IMR-90 (cell line): ENCODE measurements at regions not wholly inside any gene's neighbourhood (a gene's known extent, or its start where the extent isn't known, plus 50 kb on each side); places are given as distances from the start of the nearest gene placed in this dataset.
"Not testable (repeated sequence)": the region's sequence is repeated elsewhere in the genome, so short reads cannot be mapped to it uniquely, and the experiment has no call there.

Source experiments
- ATAC-seq: fragments of 200-7000 bp; cut with Tn5 transposase; 2 replicates; pipeline ENCODE4 v1.9.1; 2020; ENCODE audit warnings: low read depth, mild to moderate bottlenecking, moderate library complexity
- BruUV-seq: library from RNA; stranded (reverse); fragments of 400-500 nt; replicated peaks from 2 replicates; lab custom pipeline; 2021; lab: Mats Ljungman, UMichigan
- CTCF ChIA-PET: fragments of 300-600 bp; formaldehyde crosslinking; extraction: SDS; loops from one replicate; lab custom pipeline; 2021; ENCODE audit warnings: antibody characterized with exemption; lab: Yijun Ruan, JAX
- POLR2A ChIA-PET: fragments of 300-600 bp; sonication (Branson Sonifier 250); formaldehyde crosslinking; loops from one replicate; lab custom pipeline; 2022; ENCODE audit warnings: antibody characterized with exemption; ENCODE audit not compliant: unreplicated experiment; lab: Charles Lee
- DNase-seq: peaks from one replicate; pipeline ENCODE4 v3.0.0; 2013
- H2AFZ ChIP-seq: replicated peaks from 2 replicates; pipeline ENCODE3; 2013; ENCODE audit warnings: low read length, mild to moderate bottlenecking; ENCODE audit not compliant: poor library complexity
- H2AK5ac ChIP-seq: 2 replicates; pipeline ENCODE4 v1.6.1; 2013; ENCODE audit warnings: low read depth, low read length, inconsistent platforms
- H2AK9ac ChIP-seq: replicated peaks from 2 replicates; pipeline ENCODE3; 2013; ENCODE audit warnings: mild to moderate bottlenecking, low read depth, low read length, moderate library complexity; ENCODE audit not compliant: poor library complexity
- H2BK120ac ChIP-seq: 2 replicates; pipeline ENCODE4 v1.6.1; 2013; ENCODE audit warnings: low read depth, low read length, inconsistent platforms
- H2BK15ac ChIP-seq: 3 replicates; pipeline ENCODE4 v1.6.1; 2013; ENCODE audit warnings: low read depth, low read length, inconsistent platforms
- H2BK20ac ChIP-seq: 2 replicates; pipeline ENCODE4 v1.6.1; 2013; ENCODE audit warnings: low read depth, mild to moderate bottlenecking, inconsistent platforms, low read length, moderate library complexity
- H2BK5ac ChIP-seq: 2 replicates; pipeline ENCODE4 v1.6.1; 2013; ENCODE audit warnings: mild to moderate bottlenecking, low read depth, low read length, inconsistent platforms; ENCODE audit not compliant: poor library complexity, severe bottlenecking
- H3K14ac ChIP-seq: replicated peaks from 2 replicates; pipeline ENCODE4 v1.6.1; 2013; ENCODE audit warnings: low read depth, low read length, inconsistent platforms
- H3K18ac ChIP-seq: 2 replicates; pipeline ENCODE4 v1.6.1; 2013; ENCODE audit warnings: low read depth, low read length, control low read depth
- H3K23ac ChIP-seq: 2 replicates; pipeline ENCODE4 v1.6.1; 2013; ENCODE audit warnings: low read depth, low read length, inconsistent platforms
- H3K27ac ChIP-seq: 2 replicates; pipeline ENCODE4 v1.5.1; 2013; ENCODE audit warnings: mild to moderate bottlenecking, control low read depth, low read length; ENCODE audit not compliant: insufficient read depth
- H3K27me3 ChIP-seq: 2 replicates; pipeline ENCODE4 v1.6.1; 2013; ENCODE audit warnings: low read length; ENCODE audit not compliant: control insufficient read depth, insufficient read depth
- H3K36me3 ChIP-seq: 2 replicates; pipeline ENCODE4 v1.6.1; 2013; ENCODE audit warnings: low read length, mixed read lengths; ENCODE audit not compliant: control insufficient read depth, insufficient read depth
- H3K4ac ChIP-seq: 2 replicates; pipeline ENCODE4 v1.6.1; 2013; ENCODE audit warnings: low read depth, low read length, inconsistent platforms
- H3K4me1 ChIP-seq: 2 replicates; pipeline ENCODE4 v1.6.1; 2013; ENCODE audit warnings: low read length, mixed read lengths; ENCODE audit not compliant: control insufficient read depth, insufficient read depth
- H3K4me2 ChIP-seq: 2 replicates; pipeline ENCODE4 v1.6.1; 2013; ENCODE audit warnings: low read depth, mild to moderate bottlenecking, control low read depth, low read length, moderate library complexity
- H3K4me3 ChIP-seq: 2 replicates; pipeline ENCODE4 v1.5.1; 2013; ENCODE audit warnings: low read depth, mild to moderate bottlenecking, control low read depth, low read length, moderate library complexity; ENCODE audit not compliant: insufficient read depth
- H3K56ac ChIP-seq: 2 replicates; pipeline ENCODE4 v1.6.1; 2013; ENCODE audit warnings: low read length, inconsistent platforms; ENCODE audit not compliant: insufficient read depth; ENCODE audit errors: extremely low read depth
- H3K79me1 ChIP-seq, 2 experiments: 2 replicates each; pipeline ENCODE4 v1.6.1; 2013; ENCODE audit warnings: low read length in 2 of 2, inconsistent platforms in 1 of 2, low read depth in 1 of 2
- H3K9ac ChIP-seq: 2 replicates; pipeline ENCODE4 v1.6.1; 2013; ENCODE audit warnings: low read depth, low read length, control low read depth
- H3K9me1 ChIP-seq: 2 replicates; pipeline ENCODE4 v1.6.1; 2013; ENCODE audit warnings: low read length, inconsistent platforms; ENCODE audit not compliant: insufficient read depth
- H3K9me3 ChIP-seq: 2 replicates; pipeline ENCODE4 v1.6.1; 2013; ENCODE audit warnings: low read length; ENCODE audit not compliant: control insufficient read depth, insufficient read depth
- H4K20me1 ChIP-seq: 2 replicates; pipeline ENCODE4 v1.6.1; 2013; ENCODE audit warnings: low read length, inconsistent platforms; ENCODE audit not compliant: insufficient read depth
- H4K5ac ChIP-seq: 2 replicates; pipeline ENCODE4 v1.6.1; 2013; ENCODE audit warnings: mild to moderate bottlenecking, low read depth, low read length, control low read depth
- H4K8ac ChIP-seq, 2 experiments: 2 replicates each; pipeline ENCODE4 v1.6.1; 2013; ENCODE audit warnings: low read depth in 2 of 2, low read length in 2 of 2, control low read depth in 1 of 2, inconsistent platforms in 1 of 2
- H4K91ac ChIP-seq: 2 replicates; pipeline ENCODE4 v1.6.1; 2013; ENCODE audit warnings: low read depth, low read length, inconsistent platforms; ENCODE audit not compliant: insufficient read depth
- WGBS, 2 experiments: methylation state at CpG; one replicate each; pipeline versions ENCODE4 v1.1.5 to v1.1.7; 2013; ENCODE audit warnings: missing lambda C conversion rate in 2 of 2; ENCODE audit not compliant: insufficient read length in 1 of 2; ENCODE audit errors: extremely low coverage in 2 of 2; 5-methylcytosine and 5-hydroxymethylcytosine counted together
- dilution Hi-C: fragments of 300-500 bp; cut with HindIII; formaldehyde crosslinking; loops from one replicate; pipeline ENCODE4 v1.14.3; 2018; ENCODE audit warnings: low sequenced_read_pairs; ENCODE audit not compliant: unreplicated experiment
- in situ Hi-C: fragments of 300-500 bp; cut with MboI; formaldehyde crosslinking; loops from 3 replicates; pipeline ENCODE4 v1.14.3; 2019; ENCODE audit warnings: low sequenced_read_pairs, inconsistent platforms, mixed read lengths
- intact Hi-C: fragments of 100-400 bp; cut with micrococcal nuclease; formaldehyde crosslinking; loops from 2 replicates; pipeline ENCODE4 v1.10.0; 2022

GRCh38 chr5:166291800-166292199, 1999.6 kb upstream of the WWC1 start:
- dilution Hi-C loops, H3K18ac ChIP-seq, H4K91ac ChIP-seq, H3K4me1 ChIP-seq, H2AFZ ChIP-seq, H2BK120ac ChIP-seq, ATAC-seq, H3K4me2 ChIP-seq, H3K27ac ChIP-seq, H3K4me3 ChIP-seq, H3K36me3 ChIP-seq, H3K56ac ChIP-seq, H3K23ac ChIP-seq, H2BK5ac ChIP-seq, POLR2A ChIA-PET, H4K5ac ChIP-seq, DNase-seq, H4K8ac ChIP-seq, CTCF ChIA-PET, H2AK5ac ChIP-seq, H3K27me3 ChIP-seq, H2BK15ac ChIP-seq, BruUV-seq, H2BK20ac ChIP-seq, H3K4ac ChIP-seq, H3K9me1 ChIP-seq, intact Hi-C loops, H3K9ac ChIP-seq, in situ Hi-C loops, H3K14ac ChIP-seq, H3K79me1 ChIP-seq, H2AK9ac ChIP-seq, H4K20me1 ChIP-seq: not testable (repeated sequence)
- peaks cover 11% of the 10 kb centered on the region for H3K9me3 ChIP-seq
- no CpG with 5 or more reads among the region's 2 CpGs for WGBS, 2 experiments
